ENCODE measurements at regions not wholly inside any gene's neighbourhood (a gene's known extent, or its start where the extent isn't known, plus 50 kb on each side); places are given as distances from the start of the nearest gene placed in this dataset.

- DNase-seq = no peak
Measured at GRCh38 chr13:103403148-103403740, 337.0 kb upstream of the SLC10A2 start.

GRCh38 chr13:103395139-103395538 is 328.9 kb upstream of the SLC10A2 start:
- DNase-seq = no peak

- DNase-seq = no peak
Measured at GRCh38 chr13:103394618-103395017, 328.4 kb upstream of the SLC10A2 start.

- DNase-seq = no peak
Measured at GRCh38 chr13:103391936-103392335, 325.7 kb upstream of the SLC10A2 start.

DNA sequence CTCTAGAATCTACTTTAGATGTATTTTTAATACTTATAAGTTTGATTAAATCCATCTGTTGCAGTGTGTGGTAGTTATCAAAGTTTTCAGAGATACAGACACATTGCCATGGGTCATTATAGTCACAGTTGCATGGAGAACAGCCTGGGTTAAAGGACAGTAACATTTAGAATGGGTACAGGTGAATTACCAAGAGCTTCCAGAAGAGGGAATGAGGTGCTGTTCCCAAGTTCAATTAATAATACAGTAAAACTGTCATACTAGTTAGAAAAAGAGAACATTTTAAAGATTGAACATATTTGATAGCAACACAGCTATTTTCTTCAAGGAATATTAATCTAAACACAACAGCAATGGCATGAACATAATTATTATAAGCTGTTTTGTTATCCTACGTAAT is 322.6 kb upstream of the SLC10A2 start:
- DNase-seq = no peak

DNA sequence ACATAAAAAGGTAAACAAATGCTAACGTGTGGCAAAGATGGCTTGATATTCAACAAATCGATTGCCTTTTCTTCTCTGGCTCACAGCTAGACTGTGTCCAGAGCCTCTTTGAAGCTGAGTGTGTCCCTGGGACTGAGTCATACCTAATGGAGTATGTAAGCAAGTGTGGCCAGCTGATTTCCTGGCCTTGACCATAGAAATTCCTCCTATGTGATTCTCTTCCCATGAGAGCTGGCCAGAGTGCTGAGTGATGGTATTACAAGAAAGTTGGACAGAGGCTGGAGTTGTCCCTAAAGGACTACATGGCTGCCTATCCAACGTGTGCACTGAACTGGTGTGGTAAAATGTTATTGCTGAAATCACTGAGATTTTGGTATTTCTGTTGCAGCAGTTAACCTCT is 320.1 kb upstream of the SLC10A2 start:
- no peak for DNase-seq

DNA sequence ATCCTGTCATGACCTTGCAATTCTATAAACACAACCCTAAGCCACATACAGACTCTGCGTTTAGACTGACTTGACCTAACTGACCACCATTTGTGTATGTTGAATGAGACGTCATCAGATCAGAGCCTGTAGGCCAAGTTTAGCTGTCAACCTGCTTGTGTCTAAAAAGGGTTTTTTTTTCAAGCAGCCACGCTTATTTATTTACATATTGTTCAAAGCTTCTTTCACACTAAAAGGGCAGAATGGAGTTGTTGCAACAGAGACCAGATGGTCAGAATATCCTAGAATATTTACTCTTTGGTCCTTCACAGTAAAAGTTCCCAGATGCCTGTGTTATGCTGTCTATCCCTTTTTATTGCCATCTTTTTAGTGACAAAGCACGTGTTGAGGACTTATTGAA is 307.7 kb upstream of the SLC10A2 start:
- no peak for DNase-seq

- DNase-seq = no peak
Measured at GRCh38 chr13:103371271-103371670, 305.1 kb upstream of the SLC10A2 start.

- DNase-seq = no peak
Measured at GRCh38 chr13:103370790-103371189, 304.6 kb upstream of the SLC10A2 start.

DNA sequence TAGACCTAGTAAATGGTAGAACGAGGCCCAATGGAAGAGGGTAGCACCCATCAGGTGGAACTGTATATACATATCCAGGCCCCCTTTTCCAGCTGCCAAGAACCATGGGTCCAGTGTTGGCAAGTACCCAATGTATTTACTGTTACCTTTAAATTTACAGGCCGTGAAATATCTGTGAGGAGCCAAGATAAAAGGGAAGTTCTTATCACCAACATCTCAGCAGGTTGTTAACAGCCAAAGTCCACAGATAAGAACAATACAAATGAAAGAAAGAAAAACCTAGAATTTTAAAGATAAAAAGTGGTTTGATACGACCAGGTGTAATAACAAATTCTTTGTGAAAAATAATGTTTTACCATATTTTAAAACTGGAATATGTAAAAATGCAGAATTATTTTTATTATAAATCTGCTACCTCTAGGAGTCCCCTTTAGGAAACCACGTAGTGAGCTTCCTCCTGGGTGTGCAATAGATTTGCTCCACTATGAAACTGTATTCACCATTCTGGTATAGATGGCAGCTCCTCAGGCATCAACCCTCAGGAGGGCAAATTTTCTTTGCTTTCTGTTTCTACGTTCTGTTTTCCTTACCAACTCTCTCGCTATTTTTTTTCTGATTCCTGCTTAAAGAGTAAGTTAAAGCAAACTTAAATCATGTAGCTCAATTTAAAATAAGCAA is 292.2 kb upstream of the SLC10A2 start:
- no peak for DNase-seq

DNA sequence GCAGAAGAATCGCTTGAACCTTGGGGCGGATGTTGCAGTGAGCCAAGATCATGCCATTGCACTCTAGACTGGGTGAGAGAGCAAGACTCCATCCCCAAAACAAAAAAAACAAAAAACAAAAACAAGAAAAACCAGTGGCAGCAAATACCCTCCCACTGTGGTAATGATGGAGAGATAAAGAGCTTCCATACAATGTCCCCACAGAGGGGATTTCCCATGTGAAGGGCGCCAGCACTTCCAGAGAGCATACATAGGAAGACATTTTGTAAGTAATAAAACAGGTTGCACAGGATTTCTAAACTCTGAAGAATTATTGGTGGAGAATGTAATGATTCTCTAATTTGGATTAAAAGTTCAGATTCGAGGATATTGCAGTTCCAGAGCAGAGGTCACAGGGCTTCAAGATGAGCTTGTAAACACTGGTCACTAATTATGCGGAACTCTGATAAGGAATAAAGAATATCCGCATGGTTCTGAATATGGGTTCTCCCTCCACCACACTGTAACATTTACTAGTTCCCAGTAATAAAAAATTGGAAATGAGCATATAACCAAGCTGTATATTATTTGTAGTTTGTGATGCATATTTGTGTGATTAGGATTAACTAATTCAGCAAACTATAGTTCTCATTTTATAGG is 290.1 kb upstream of the SLC10A2 start:
- DNase-seq = no peak

DNA sequence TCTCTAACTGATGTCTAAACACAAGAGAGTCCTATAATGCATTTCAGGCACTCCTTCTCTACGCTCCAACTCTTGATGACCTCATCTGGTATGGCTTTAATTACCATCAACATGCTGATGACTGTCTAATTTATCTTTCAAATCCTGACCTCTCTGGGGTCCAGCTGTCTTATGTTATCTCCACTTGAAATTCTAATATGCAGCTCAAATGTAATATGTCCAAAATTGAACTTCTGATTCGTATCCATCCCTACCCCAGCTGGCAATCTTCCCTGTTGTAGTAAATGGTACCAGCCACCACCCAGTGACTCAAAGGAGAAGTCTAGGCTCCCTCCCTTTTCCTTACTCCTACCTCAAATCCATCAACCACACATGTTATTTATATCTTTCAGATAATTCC is 288.0 kb upstream of the SLC10A2 start:
- DNase-seq = no peak

GRCh38 chr13:103351035-103351828 is 285.0 kb upstream of the SLC10A2 start:
- DNase-seq = no peak

GRCh38 chr13:103350147-103350546 is 283.9 kb upstream of the SLC10A2 start:
- no peak for DNase-seq

GRCh38 chr13:103349211-103349980 is 283.2 kb upstream of the SLC10A2 start:
- DNase-seq = no peak

DNA sequence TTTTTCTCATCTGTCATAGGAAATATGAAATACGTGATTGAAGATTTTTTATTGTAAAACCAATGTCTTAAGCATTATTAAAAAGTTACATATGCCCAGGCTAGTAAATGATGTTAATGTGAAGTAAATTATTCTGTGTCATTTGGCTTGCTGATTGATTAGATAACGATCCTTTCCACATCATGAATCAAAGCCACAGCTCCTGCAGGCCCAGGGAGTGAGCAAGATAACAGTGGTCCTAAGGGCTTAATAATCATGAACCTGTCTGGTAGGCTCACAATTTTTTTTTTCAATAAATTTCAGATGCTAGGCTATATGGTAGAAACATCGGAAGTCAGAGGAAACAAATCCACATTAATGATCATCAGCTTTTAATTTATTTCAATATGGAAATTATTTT is 269.0 kb upstream of the SLC10A2 start:
- DNase-seq = no peak

- DNase-seq = no peak
Measured at GRCh38 chr13:103331924-103332323, 265.7 kb upstream of the SLC10A2 start.

- no peak for DNase-seq
Measured at GRCh38 chr13:103328899-103329298, 262.7 kb upstream of the SLC10A2 start.

DNA sequence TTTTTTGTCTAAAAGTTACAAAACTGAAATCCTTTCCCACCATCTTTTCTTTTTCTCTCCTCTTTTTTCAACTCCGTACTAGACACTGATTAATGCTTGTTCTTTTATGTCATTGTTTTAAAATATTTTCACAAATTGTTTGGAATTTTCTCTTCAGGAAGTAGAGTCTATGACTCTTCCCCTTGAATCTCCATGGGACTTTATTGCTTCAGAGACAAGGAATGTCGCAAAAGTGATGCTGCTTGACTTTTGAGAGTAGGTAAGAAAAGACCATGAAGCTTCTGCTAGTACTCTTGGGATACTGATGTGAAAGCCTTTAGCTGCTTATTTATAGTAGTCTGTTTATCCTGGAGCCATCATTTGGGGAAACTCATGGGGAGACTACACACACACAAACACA is 260.1 kb upstream of the SLC10A2 start:
- DNase-seq = no peak

GRCh38 chr13:103325672-103326071 is 259.5 kb upstream of the SLC10A2 start:
- DNase-seq = no peak

- DNase-seq = no peak
Measured at GRCh38 chr13:103324641-103325040, 258.4 kb upstream of the SLC10A2 start.

DNA sequence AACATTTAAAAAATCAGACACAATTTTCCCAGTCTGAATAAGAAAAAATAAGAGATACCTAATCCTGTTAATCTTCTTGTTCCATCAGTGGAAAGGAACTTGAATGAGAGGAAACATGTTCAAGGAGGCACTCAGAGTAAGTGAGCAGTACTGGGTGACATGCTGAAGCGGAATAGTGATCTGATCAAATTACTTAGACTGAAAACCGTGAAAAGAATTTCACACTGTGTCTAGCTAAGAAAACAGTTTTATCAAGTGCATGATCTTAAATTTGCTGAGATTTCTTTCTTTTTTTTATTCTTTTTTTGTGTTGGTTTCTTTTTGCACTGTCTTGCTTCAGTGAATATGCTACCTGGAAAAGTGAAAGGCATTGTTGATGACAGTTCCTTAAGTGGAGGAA is 249.5 kb upstream of the SLC10A2 start:
- DNase-seq = peak; percentile 53

GRCh38 chr13:103312467-103312866 is 246.2 kb upstream of the SLC10A2 start:
- DNase-seq = no peak
